Retinal pigment epithelial cell (primary cell): ENCODE measurements at regions not wholly inside any gene's neighbourhood (a gene's known extent, or its start where the extent isn't known, plus 50 kb on each side); places are given as distances from the start of the nearest gene placed in this dataset.

Experiments
- DNase-seq: peaks from one replicate; pipeline ENCODE4 v3.0.0-alpha.2; 2010; ENCODE audit warnings: low read depth
- H3K4me3 ChIP-seq: 2 replicates; pipeline ENCODE4 v1.5.1; 2011; ENCODE audit warnings: mild to moderate bottlenecking, low read length, control low read depth, moderate library complexity
- CTCF ChIP-seq: conservative IDR thresholded peaks from 2 replicates; pipeline ENCODE4 v1.5.1; 2011; ENCODE audit warnings: low read depth, low read length, control low read depth, inconsistent platforms

GRCh38 chr1:232872738-232873137, 67.5 kb downstream of the MAP10 start:
- no peak for TF ChIP-seq CTCF
- DNase-seq: no peak
- H3K4me3 ChIP-seq: no peak overlapping the region

- DNase-seq: no peak
- H3K4me3 ChIP-seq: no peak overlapping the region
- TF ChIP-seq CTCF: no peak
Measured at GRCh38 chr1:232873412-232873811, 68.2 kb downstream of the MAP10 start.

GRCh38 chr1:232873931-232874330, 68.7 kb downstream of the MAP10 start:
- no peak for DNase-seq
- no peak for TF ChIP-seq CTCF
- no peak overlapping the region for H3K4me3 ChIP-seq

- no peak overlapping the region for H3K4me3 ChIP-seq
- no peak for DNase-seq
- no peak for TF ChIP-seq CTCF
Measured at GRCh38 chr1:232875536-232875935, 70.3 kb downstream of the MAP10 start.

GRCh38 chr1:232876506-232877364, 71.5 kb downstream of the MAP10 start:
- no peak overlapping the region for H3K4me3 ChIP-seq
- TF ChIP-seq CTCF: no peak
- no peak for DNase-seq

GRCh38 chr1:232877365-232878028, 72.3 kb downstream of the MAP10 start:
- no peak overlapping the region for H3K4me3 ChIP-seq
- no peak for TF ChIP-seq CTCF
- DNase-seq: no peak

GRCh38 chr1:232878086-232878485, 72.3 kb upstream of the NTPCR start:
- TF ChIP-seq CTCF: no peak
- no peak overlapping the region for H3K4me3 ChIP-seq
- DNase-seq: no peak
